Panc1 (cell line): ENCODE measurements at regions not wholly inside any gene's neighbourhood (a gene's known extent, or its start where the extent isn't known, plus 50 kb on each side); places are given as distances from the start of the nearest gene placed in this dataset.

ENCODE experiments used
- ATAC-seq: fragments of 200-7000 bp; cut with Tn5 transposase; 2 replicates; pipeline ENCODE4 v1.9.1; 2020; ENCODE audit warnings: mild to moderate bottlenecking, moderate library complexity
- BruUV-seq: library from RNA; stranded (reverse); fragments of 400-500 nt; replicated peaks from 2 replicates; lab custom pipeline; 2021; lab: Mats Ljungman, UMichigan
- CTCF ChIA-PET: fragments of 300-600 bp; sonication (Branson Sonifier 250); formaldehyde crosslinking; loops from one replicate; lab custom pipeline; 2022; ENCODE audit warnings: antibody characterized with exemption; lab: Charles Lee
- POLR2A ChIA-PET: fragments of 300-600 bp; sonication (Branson Sonifier 250); formaldehyde crosslinking; loops from one replicate; lab custom pipeline; 2022; ENCODE audit warnings: antibody characterized with exemption; lab: Charles Lee
- DNase-seq: peaks from one replicate; pipeline ENCODE4 v3.0.0-alpha.2; 2010; ENCODE audit warnings: low read depth, low spot score
- H3K27ac ChIP-seq: 2 replicates; pipeline ENCODE4 v1.5.1; 2011; ENCODE audit warnings: mild to moderate bottlenecking, low read length, inconsistent platforms
- H3K27me3 ChIP-seq: fragments of 200-500 bp; sonication (Bioruptor generic); 2 replicates; pipeline ENCODE4 v1.6.0; 2014; ENCODE audit warnings: low read length, inconsistent platforms; ENCODE audit not compliant: control insufficient read depth, insufficient read depth
- H3K36me3 ChIP-seq: fragments of 200-500 bp; sonication (Bioruptor generic); 2 replicates; pipeline ENCODE4 v1.5.1; 2014; ENCODE audit warnings: inconsistent platforms, mild to moderate bottlenecking, low read length, moderate library complexity; ENCODE audit not compliant: control insufficient read depth, insufficient read depth
- H3K4me1 ChIP-seq: 2 replicates; pipeline ENCODE4 v1.5.1; 2011; ENCODE audit warnings: inconsistent platforms, mild to moderate bottlenecking, low read length, moderate library complexity; ENCODE audit not compliant: control insufficient read depth, insufficient read depth
- H3K4me3 ChIP-seq, 2 experiments: 2 replicates each; pipeline ENCODE4 v1.5.1; 2011 to 2012; ENCODE audit warnings: low read depth in 2 of 2, low read length in 2 of 2, mild to moderate bottlenecking in 2 of 2, inconsistent platforms in 1 of 2, moderate library complexity in 1 of 2
- H3K9me3 ChIP-seq: fragments of 200-500 bp; sonication (Bioruptor generic); 2 replicates; pipeline ENCODE4 v1.5.1; 2014; ENCODE audit warnings: low read depth, mild to moderate bottlenecking, inconsistent platforms, low read length, moderate library complexity; ENCODE audit not compliant: control insufficient read depth, insufficient read depth
- POLR2AphosphoS5 ChIP-seq: IDR thresholded peaks from 2 replicates; pipeline ENCODE4 v1.6.1; 2012; ENCODE audit warnings: mild to moderate bottlenecking, low read depth, low read length, moderate library complexity
- SIN3A ChIP-seq: IDR thresholded peaks from 2 replicates; pipeline ENCODE4 v1.6.1; 2012; ENCODE audit warnings: low read depth, mild to moderate bottlenecking, low read length, moderate library complexity, borderline replicate concordance; ENCODE audit not compliant: insufficient read depth
- TCF7L2 ChIP-seq: IDR thresholded peaks from 2 replicates; pipeline ENCODE4 v1.6.1; 2011; ENCODE audit warnings: mild to moderate bottlenecking, low read depth, low read length, inconsistent platforms
- in situ Hi-C: cut with HindIII; loops from 2 replicates; pipeline ENCODE4 v1.10.0; 2016; ENCODE audit warnings: low sequenced_read_pairs, low pct_unique_long_range_greater_than_20kb
- intact Hi-C: fragments of 100-400 bp; cut with micrococcal nuclease; formaldehyde crosslinking; loops from one replicate; pipeline ENCODE4 v1.10.0; 2022; ENCODE audit not compliant: unreplicated experiment
- TF ChIP-seq, protein P1 (sequence below): fragments of 450-650 bp; IDR thresholded peaks from 2 replicates; pipeline ENCODE4 v1.5.1; 2017; ENCODE audit warnings: mild to moderate bottlenecking
- TF ChIP-seq, protein P2 (sequence below), 2 experiments: IDR thresholded peaks; 2 replicates each; pipeline ENCODE4 v1.6.1; 2011 to 2012; ENCODE audit warnings: low read depth in 2 of 2, control low read depth in 1 of 2, low read length in 1 of 2, mild to moderate bottlenecking in 1 of 2, moderate library complexity in 1 of 2; ENCODE audit not compliant: insufficient read depth in 1 of 2

DNA sequence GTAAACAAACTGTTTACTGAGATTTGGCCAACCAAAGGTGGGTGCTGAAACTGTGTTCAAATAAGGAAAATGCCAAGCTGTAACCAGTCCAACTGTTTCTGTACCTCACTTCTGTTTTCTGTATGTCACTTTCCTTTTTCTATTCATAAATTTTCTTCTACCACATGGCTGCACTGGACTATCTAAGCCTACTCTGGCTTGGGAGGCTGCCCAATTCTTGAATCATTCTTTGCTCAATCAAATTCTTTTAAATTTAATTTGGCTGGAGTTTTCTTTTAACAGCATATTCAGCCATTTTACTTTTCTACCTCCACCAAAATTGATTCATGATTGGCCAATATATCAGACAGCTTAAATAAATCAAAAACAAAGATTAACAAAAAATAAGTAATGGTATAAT lies 1575.5 kb upstream of the SPRY2 start:
- Histone ChIP-seq H3K27me3 (no peaks in the 10 kb centered on the region), H3K4me3 (no peak overlapping the region), H3K36me3 (no peaks in the 10 kb centered on the region), H3K4me1 (no peaks in the 10 kb centered on the region), H3K9me3 (no peaks in the 10 kb centered on the region), H3K27ac (no peak overlapping the region)
- no peak for DNase-seq
- CTCF ChIA-PET, result no interaction called here
- no peak for ATAC-seq
- POLR2A ChIA-PET, result no interaction called here
- in situ Hi-C loops (no loop called here), intact Hi-C loops (no loop called here)
- TF ChIP-seq TCF7L2 (no peak), POLR2AphosphoS5 (no peak), SIN3A (no peak)
- TF ChIP-seq, protein P1, sequence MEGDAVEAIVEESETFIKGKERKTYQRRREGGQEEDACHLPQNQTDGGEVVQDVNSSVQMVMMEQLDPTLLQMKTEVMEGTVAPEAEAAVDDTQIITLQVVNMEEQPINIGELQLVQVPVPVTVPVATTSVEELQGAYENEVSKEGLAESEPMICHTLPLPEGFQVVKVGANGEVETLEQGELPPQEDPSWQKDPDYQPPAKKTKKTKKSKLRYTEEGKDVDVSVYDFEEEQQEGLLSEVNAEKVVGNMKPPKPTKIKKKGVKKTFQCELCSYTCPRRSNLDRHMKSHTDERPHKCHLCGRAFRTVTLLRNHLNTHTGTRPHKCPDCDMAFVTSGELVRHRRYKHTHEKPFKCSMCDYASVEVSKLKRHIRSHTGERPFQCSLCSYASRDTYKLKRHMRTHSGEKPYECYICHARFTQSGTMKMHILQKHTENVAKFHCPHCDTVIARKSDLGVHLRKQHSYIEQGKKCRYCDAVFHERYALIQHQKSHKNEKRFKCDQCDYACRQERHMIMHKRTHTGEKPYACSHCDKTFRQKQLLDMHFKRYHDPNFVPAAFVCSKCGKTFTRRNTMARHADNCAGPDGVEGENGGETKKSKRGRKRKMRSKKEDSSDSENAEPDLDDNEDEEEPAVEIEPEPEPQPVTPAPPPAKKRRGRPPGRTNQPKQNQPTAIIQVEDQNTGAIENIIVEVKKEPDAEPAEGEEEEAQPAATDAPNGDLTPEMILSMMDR, result no peak
- TF ChIP-seq, protein P2, sequence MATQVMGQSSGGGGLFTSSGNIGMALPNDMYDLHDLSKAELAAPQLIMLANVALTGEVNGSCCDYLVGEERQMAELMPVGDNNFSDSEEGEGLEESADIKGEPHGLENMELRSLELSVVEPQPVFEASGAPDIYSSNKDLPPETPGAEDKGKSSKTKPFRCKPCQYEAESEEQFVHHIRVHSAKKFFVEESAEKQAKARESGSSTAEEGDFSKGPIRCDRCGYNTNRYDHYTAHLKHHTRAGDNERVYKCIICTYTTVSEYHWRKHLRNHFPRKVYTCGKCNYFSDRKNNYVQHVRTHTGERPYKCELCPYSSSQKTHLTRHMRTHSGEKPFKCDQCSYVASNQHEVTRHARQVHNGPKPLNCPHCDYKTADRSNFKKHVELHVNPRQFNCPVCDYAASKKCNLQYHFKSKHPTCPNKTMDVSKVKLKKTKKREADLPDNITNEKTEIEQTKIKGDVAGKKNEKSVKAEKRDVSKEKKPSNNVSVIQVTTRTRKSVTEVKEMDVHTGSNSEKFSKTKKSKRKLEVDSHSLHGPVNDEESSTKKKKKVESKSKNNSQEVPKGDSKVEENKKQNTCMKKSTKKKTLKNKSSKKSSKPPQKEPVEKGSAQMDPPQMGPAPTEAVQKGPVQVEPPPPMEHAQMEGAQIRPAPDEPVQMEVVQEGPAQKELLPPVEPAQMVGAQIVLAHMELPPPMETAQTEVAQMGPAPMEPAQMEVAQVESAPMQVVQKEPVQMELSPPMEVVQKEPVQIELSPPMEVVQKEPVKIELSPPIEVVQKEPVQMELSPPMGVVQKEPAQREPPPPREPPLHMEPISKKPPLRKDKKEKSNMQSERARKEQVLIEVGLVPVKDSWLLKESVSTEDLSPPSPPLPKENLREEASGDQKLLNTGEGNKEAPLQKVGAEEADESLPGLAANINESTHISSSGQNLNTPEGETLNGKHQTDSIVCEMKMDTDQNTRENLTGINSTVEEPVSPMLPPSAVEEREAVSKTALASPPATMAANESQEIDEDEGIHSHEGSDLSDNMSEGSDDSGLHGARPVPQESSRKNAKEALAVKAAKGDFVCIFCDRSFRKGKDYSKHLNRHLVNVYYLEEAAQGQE (IDR thresholded peaks at IDR 0.05; ENCODE audit: insufficient read depth in 1 of 2, low read depth in 2 of 2, low read length in 1 of 2), result no peak
- no TSS peak for BruUV-seq

DNA sequence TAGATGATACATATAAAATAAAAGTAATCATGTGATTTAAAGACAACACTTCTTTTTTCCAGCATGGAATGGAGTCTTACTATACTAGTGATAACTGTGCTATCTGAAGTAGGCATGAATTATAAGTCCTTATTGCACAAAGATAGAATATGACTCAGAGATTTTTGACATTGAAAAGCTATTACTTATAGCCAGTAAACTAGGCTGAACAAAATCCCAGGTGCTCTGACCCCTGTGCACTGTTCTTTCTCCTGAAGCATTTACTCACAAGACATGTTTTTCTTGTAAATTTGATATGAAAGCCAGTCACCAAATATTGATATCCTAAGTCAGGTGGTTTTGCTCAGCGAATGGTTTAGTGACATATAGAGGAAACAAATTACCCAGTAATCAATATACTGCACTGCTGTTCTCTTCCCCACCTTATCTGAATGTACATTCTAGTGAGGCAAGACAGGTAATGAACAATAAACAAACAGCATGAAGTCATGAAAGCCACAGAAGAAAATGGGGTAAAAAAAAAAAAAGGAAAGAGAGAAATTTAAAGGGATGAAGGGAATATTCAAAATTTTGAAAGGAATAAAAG lies 1567.0 kb upstream of the SPRY2 start:
- DNase-seq (no peak), ATAC-seq (no peak)
- H3K27me3 ChIP-seq, result no peaks in the 10 kb centered on the region
- BruUV-seq, result no TSS peak
- no peak overlapping the region for H3K4me3 ChIP-seq
- no peaks in the 10 kb centered on the region for H3K9me3 ChIP-seq
- in situ Hi-C loops (no loop called here), intact Hi-C loops (no loop called here)
- POLR2A ChIA-PET, result no interaction called here
- H3K36me3 ChIP-seq, result no peaks in the 10 kb centered on the region
- CTCF ChIA-PET, result no interaction called here
- H3K4me1 ChIP-seq, result no peaks in the 10 kb centered on the region
- no peak for TF ChIP-seq POLR2AphosphoS5
- TF ChIP-seq, protein P2 (IDR thresholded peaks at IDR 0.05; ENCODE audit: insufficient read depth in 1 of 2, low read depth in 2 of 2, low read length in 1 of 2), result no peak
- TF ChIP-seq TCF7L2, result no peak
- TF ChIP-seq, protein P1, result no peak
- TF ChIP-seq SIN3A, result no peak
- no peak overlapping the region for H3K27ac ChIP-seq
